WTC11 (cell line): ENCODE measurements at regions not wholly inside any gene's neighbourhood (a gene's known extent, or its start where the extent isn't known, plus 50 kb on each side); places are given as distances from the start of the nearest gene placed in this dataset.
"Not testable (repeated sequence)": the region's sequence is repeated elsewhere in the genome, so short reads cannot be mapped to it uniquely, and the experiment has no call there.

ENCODE experiments used
- CREM ChIP-seq: sonication (generic); formaldehyde crosslinking; IDR thresholded peaks from 2 replicates; pipeline ENCODE4 v1.8.1; 2022; ENCODE audit warnings: mild to moderate bottlenecking, missing genetic modification reagents, moderate library complexity
- ELF4 ChIP-seq: sonication (generic); formaldehyde crosslinking; IDR thresholded peaks from 2 replicates; pipeline ENCODE4 v1.8.1; 2022; ENCODE audit warnings: low read depth, mild to moderate bottlenecking, moderate library complexity, missing genetic modification reagents
- ZNF138 ChIP-seq: sonication (generic); formaldehyde crosslinking; conservative IDR thresholded peaks from 2 replicates; pipeline ENCODE4 v1.8.1; 2022; ENCODE audit warnings: mild to moderate bottlenecking, moderate library complexity, missing genetic modification reagents
- TF ChIP-seq, protein P1 (sequence below): fragments of 200-600 bp; IDR thresholded peaks from 2 replicates; pipeline ENCODE4 v1.8.0; 2022; ENCODE audit warnings: antibody characterized with exemption

DNA sequence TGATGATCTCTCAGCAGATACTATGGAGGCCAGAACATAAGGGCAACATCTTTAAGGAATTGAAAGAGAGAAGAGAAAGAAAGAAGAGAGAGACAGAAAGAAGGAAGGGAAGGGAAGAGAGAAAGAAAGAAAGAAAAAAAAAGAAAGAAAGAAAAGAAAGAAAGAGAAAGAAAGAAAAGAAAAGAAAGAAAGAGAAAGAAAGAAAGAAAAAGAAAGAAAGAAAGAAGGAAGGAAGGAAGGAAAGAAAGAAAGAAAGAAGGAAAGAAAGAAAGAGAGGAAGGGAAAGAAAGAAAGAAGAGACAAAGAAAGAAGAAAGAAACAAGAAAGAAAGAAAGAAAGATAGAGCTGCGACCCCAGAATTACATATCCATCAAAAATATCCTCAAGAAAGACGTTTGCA lies 124.9 kb downstream of the CPZ start:
- TF ChIP-seq, protein P1, sequence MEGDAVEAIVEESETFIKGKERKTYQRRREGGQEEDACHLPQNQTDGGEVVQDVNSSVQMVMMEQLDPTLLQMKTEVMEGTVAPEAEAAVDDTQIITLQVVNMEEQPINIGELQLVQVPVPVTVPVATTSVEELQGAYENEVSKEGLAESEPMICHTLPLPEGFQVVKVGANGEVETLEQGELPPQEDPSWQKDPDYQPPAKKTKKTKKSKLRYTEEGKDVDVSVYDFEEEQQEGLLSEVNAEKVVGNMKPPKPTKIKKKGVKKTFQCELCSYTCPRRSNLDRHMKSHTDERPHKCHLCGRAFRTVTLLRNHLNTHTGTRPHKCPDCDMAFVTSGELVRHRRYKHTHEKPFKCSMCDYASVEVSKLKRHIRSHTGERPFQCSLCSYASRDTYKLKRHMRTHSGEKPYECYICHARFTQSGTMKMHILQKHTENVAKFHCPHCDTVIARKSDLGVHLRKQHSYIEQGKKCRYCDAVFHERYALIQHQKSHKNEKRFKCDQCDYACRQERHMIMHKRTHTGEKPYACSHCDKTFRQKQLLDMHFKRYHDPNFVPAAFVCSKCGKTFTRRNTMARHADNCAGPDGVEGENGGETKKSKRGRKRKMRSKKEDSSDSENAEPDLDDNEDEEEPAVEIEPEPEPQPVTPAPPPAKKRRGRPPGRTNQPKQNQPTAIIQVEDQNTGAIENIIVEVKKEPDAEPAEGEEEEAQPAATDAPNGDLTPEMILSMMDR = not testable (repeated sequence)
- TF ChIP-seq ELF4 (CRISPR knock-in tag); ZNF138 (CRISPR knock-in tag); CREM: not testable (repeated sequence)
